GM12878 (cell line): ENCODE measurements at regions not wholly inside any gene's neighbourhood (a gene's known extent, or its start where the extent isn't known, plus 50 kb on each side); places are given as distances from the start of the nearest gene placed in this dataset.

Source experiments
- ATAC-seq: fragments of 200-7000 bp; cut with Tn5 transposase; 3 replicates; pipeline ENCODE4 v1.9.1; 2020; ENCODE audit warnings: mild to moderate bottlenecking, moderate library complexity
- BruUV-seq: library from RNA; stranded (reverse); fragments of 400-500 nt; replicated peaks from 2 replicates; lab custom pipeline; 2021; lab: Mats Ljungman, UMichigan
- CTCF ChIA-PET: fragments of 300-600 bp; sonication (Branson Sonifier 250); formaldehyde crosslinking; extraction: SDS; loops from one replicate; lab custom pipeline; 2021; ENCODE audit warnings: inconsistent platforms; lab: Yijun Ruan, JAX
- POLR2A ChIA-PET: fragments of 350-600 bp; formaldehyde crosslinking; extraction: SDS; loops from one replicate; lab custom pipeline; 2021; ENCODE audit warnings: inconsistent platforms; lab: Charles Lee
- RAD21 ChIA-PET: fragments of 300-600 bp; sonication (Branson Sonifier 250); formaldehyde crosslinking; loops from one replicate; lab custom pipeline; 2023; ENCODE audit warnings: antibody characterized with exemption; ENCODE audit not compliant: unreplicated experiment; lab: Charles Lee
- SMC1A ChIA-PET: fragments of 300-600 bp; sonication (Branson Sonifier 250); formaldehyde crosslinking; loops from one replicate; lab custom pipeline; 2023; ENCODE audit not compliant: unreplicated experiment, uncharacterized antibody; lab: Charles Lee
- DNase-seq: peaks from one replicate; pipeline ENCODE4 v3.0.0-alpha.2; 2011; ENCODE audit warnings: low read depth, low spot score
- FAIRE-seq: peaks from 3 replicates; lab custom pipeline; 2011; peaks lifted over from hg19 to GRCh38; lab: Jason Lieb, UNC
- H2AFZ ChIP-seq: 2 replicates; pipeline ENCODE4 v1.6.0; 2011; ENCODE audit warnings: low read depth, low read length, control low read depth; ENCODE audit not compliant: control insufficient read depth
- H3K27ac ChIP-seq: 2 replicates; pipeline ENCODE4 v1.5.1; 2011; ENCODE audit warnings: control low read depth; ENCODE audit not compliant: control insufficient read depth, insufficient read depth
- H3K27me3 ChIP-seq, 2 experiments: replicated peaks in 1 of 2; 2 replicates each; pipeline versions ENCODE4 v1.6.0 to v1.6.1; 2011; ENCODE audit warnings: low read length in 1 of 2; ENCODE audit not compliant: control insufficient read depth in 2 of 2, insufficient read depth in 2 of 2
- H3K36me3 ChIP-seq, 2 experiments: 2 replicates each; pipeline ENCODE4 v1.5.1; 2011; ENCODE audit warnings: low read length in 1 of 2; ENCODE audit not compliant: control insufficient read depth in 2 of 2, insufficient read depth in 2 of 2
- H3K4me1 ChIP-seq: 2 replicates; pipeline ENCODE4 v1.6.1; 2011; ENCODE audit warnings: mild to moderate bottlenecking, low read length, moderate library complexity, mixed read lengths; ENCODE audit not compliant: control insufficient read depth, insufficient read depth
- H3K4me2 ChIP-seq: 2 replicates; pipeline ENCODE4 v1.6.0; 2011; ENCODE audit warnings: control low read depth; ENCODE audit not compliant: control insufficient read depth, insufficient read depth
- H3K4me3 ChIP-seq: fragments of 200-600 bp; sonication (generic); 2 replicates; pipeline ENCODE4 v1.5.1; 2016
- H3K79me2 ChIP-seq: 2 replicates; pipeline ENCODE4 v1.6.0; 2011; ENCODE audit warnings: low read length; ENCODE audit not compliant: control insufficient read depth, insufficient read depth
- H3K9ac ChIP-seq: 2 replicates; pipeline ENCODE4 v1.8.0; 2011; ENCODE audit warnings: low read length, control low read depth, mixed read lengths; ENCODE audit not compliant: control insufficient read depth, insufficient read depth
- H3K9me3 ChIP-seq: replicated peaks from 3 replicates; pipeline ENCODE4 v1.5.1; 2011; ENCODE audit warnings: mild to moderate bottlenecking, low read length; ENCODE audit not compliant: control insufficient read depth, insufficient read depth
- H4K20me1 ChIP-seq: 2 replicates; pipeline ENCODE4 v1.6.0; 2011; ENCODE audit not compliant: control insufficient read depth, insufficient read depth
- BMI1 ChIP-seq: fragments of 450-650 bp; IDR thresholded peaks from 2 replicates; pipeline ENCODE4 v1.6.1; 2016; ENCODE audit warnings: mild to moderate bottlenecking, moderate library complexity, borderline replicate concordance
- EP300 ChIP-seq, 2 experiments: fragments of 150-350 bp in 1 of 2; IDR thresholded peaks; 2 replicates each; pipeline ENCODE4 v1.6.1; 2011 to 2012; ENCODE audit warnings: low read depth in 2 of 2, low read length in 2 of 2, borderline replicate concordance in 1 of 2, improper control_type of control experiment in 1 of 2, inconsistent platforms in 1 of 2; ENCODE audit not compliant: control insufficient read depth in 1 of 2
- FOXK2 ChIP-seq: fragments of 450-650 bp; IDR thresholded peaks from 2 replicates; pipeline ENCODE4 v1.6.1; 2017; ENCODE audit warnings: mild to moderate bottlenecking, moderate library complexity
- GABPA ChIP-seq: IDR thresholded peaks from 2 replicates; pipeline ENCODE4 v1.6.1; 2014; ENCODE audit warnings: antibody characterized with exemption, low read depth, mild to moderate bottlenecking, inconsistent platforms
- HDGF ChIP-seq: fragments of 450-650 bp; IDR thresholded peaks from 2 replicates; pipeline ENCODE4 v1.6.1; 2016; ENCODE audit warnings: antibody characterized with exemption
- JUNB ChIP-seq: IDR thresholded peaks from 2 replicates; pipeline ENCODE4 v1.6.1; 2016; ENCODE audit warnings: antibody characterized with exemption, mild to moderate bottlenecking
- JUND ChIP-seq: IDR thresholded peaks from 2 replicates; pipeline ENCODE4 v1.6.1; 2012; ENCODE audit warnings: low read depth, mild to moderate bottlenecking, low read length, improper control_type of control experiment, moderate library complexity
- NFYB ChIP-seq: IDR thresholded peaks from 2 replicates; pipeline ENCODE4 v1.6.1; 2011; ENCODE audit warnings: low read depth, mild to moderate bottlenecking, low read length, improper control_type of control experiment, moderate library complexity; ENCODE audit not compliant: insufficient read depth
- NR2C1 ChIP-seq: fragments of 450-650 bp; IDR thresholded peaks from 2 replicates; pipeline ENCODE4 v1.6.1; 2017; ENCODE audit warnings: antibody characterized with exemption, mild to moderate bottlenecking, moderate library complexity
- PAX5 ChIP-seq: IDR thresholded peaks from 2 replicates; pipeline ENCODE4 v1.6.1; 2011; ENCODE audit warnings: low read depth, low read length, borderline replicate concordance
- SREBF1 ChIP-seq: IDR thresholded peaks from 2 replicates; pipeline ENCODE4 v1.6.1; 2012; ENCODE audit warnings: mild to moderate bottlenecking, low read length
- SRF ChIP-seq, 2 experiments: IDR thresholded peaks; 2 replicates each; pipeline ENCODE4 v1.6.1; 2011; ENCODE audit warnings: low read depth in 2 of 2, low read length in 2 of 2, mild to moderate bottlenecking in 1 of 2, moderate library complexity in 1 of 2
- USF1 ChIP-seq: IDR thresholded peaks from 2 replicates; pipeline ENCODE4 v1.6.1; 2011; ENCODE audit warnings: borderline replicate concordance, low read depth, mild to moderate bottlenecking, moderate library complexity, mixed read lengths, low read length; ENCODE audit not compliant: insufficient read depth; ENCODE audit errors: extremely low read length
- WGBS: methylation state at CpG from one replicate; pipeline ENCODE4 v1.1.6; 2016; ENCODE audit warnings: low lambda C conversion rate; ENCODE audit not compliant: insufficient replicate concordance, insufficient coverage; ENCODE audit errors: missing lambda C conversion rate; 5-methylcytosine and 5-hydroxymethylcytosine counted together
- in situ Hi-C: fragments of 300-500 bp; cut with MboI; formaldehyde crosslinking; loops from 9 replicates; pipeline ENCODE4 v1.14.3; 2018; ENCODE audit warnings: mixed read lengths
- intact Hi-C: fragments of 100-400 bp; cut with micrococcal nuclease; formaldehyde crosslinking; loops from one replicate; pipeline ENCODE4 v1.14.2; 2022; ENCODE audit not compliant: unreplicated experiment
- TF ChIP-seq, protein P1 (sequence below): IDR thresholded peaks from 2 replicates; pipeline ENCODE4 v1.6.1; 2012; ENCODE audit warnings: mild to moderate bottlenecking, low read depth, low read length
- TF ChIP-seq, protein P2 (sequence below): fragments of 450-650 bp; IDR thresholded peaks from 2 replicates; pipeline ENCODE4 v1.6.1; 2017; ENCODE audit warnings: low read depth, mild to moderate bottlenecking, moderate library complexity

- Histone ChIP-seq H3K27me3 (no peaks in the 10 kb centered on the region), H4K20me1 (no peaks in the 10 kb centered on the region), H3K4me3 (no peak overlapping the region), H3K79me2 (no peaks in the 10 kb centered on the region), H3K36me3 (no peaks in the 10 kb centered on the region), H2AFZ (no peak overlapping the region), H3K9ac (no peak overlapping the region), H3K4me1 (no peaks in the 10 kb centered on the region), H3K4me2 (no peak overlapping the region), H3K9me3 (no peaks in the 10 kb centered on the region), H3K27ac (no peak overlapping the region)
- intact Hi-C loops: no loop called here
- ChIA-PET POLR2A (no interaction called here), CTCF (no interaction called here), RAD21 (no interaction called here), SMC1A (no interaction called here)
- no peak for ATAC-seq
- no peak for FAIRE-seq
- in situ Hi-C loops: no loop called here
- TF ChIP-seq USF1 (no peak), EP300 (IDR thresholded peaks at IDR 0.05; ENCODE audit: borderline replicate concordance in 1 of 2, control insufficient read depth in 1 of 2, low read depth in 2 of 2, low read length in 2 of 2) (no peak), PAX5 (no peak), GABPA (no peak), JUNB (no peak), NFYB (no peak), BMI1 (no peak), JUND (no peak), SREBF1 (no peak), NR2C1 (no peak), SRF (IDR thresholded peaks at IDR 0.05; ENCODE audit: low read depth in 2 of 2, low read length in 2 of 2) (no peak), HDGF (no peak), FOXK2 (no peak)
- TF ChIP-seq, protein P1, sequence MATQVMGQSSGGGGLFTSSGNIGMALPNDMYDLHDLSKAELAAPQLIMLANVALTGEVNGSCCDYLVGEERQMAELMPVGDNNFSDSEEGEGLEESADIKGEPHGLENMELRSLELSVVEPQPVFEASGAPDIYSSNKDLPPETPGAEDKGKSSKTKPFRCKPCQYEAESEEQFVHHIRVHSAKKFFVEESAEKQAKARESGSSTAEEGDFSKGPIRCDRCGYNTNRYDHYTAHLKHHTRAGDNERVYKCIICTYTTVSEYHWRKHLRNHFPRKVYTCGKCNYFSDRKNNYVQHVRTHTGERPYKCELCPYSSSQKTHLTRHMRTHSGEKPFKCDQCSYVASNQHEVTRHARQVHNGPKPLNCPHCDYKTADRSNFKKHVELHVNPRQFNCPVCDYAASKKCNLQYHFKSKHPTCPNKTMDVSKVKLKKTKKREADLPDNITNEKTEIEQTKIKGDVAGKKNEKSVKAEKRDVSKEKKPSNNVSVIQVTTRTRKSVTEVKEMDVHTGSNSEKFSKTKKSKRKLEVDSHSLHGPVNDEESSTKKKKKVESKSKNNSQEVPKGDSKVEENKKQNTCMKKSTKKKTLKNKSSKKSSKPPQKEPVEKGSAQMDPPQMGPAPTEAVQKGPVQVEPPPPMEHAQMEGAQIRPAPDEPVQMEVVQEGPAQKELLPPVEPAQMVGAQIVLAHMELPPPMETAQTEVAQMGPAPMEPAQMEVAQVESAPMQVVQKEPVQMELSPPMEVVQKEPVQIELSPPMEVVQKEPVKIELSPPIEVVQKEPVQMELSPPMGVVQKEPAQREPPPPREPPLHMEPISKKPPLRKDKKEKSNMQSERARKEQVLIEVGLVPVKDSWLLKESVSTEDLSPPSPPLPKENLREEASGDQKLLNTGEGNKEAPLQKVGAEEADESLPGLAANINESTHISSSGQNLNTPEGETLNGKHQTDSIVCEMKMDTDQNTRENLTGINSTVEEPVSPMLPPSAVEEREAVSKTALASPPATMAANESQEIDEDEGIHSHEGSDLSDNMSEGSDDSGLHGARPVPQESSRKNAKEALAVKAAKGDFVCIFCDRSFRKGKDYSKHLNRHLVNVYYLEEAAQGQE: no peak
- TF ChIP-seq, protein P2, sequence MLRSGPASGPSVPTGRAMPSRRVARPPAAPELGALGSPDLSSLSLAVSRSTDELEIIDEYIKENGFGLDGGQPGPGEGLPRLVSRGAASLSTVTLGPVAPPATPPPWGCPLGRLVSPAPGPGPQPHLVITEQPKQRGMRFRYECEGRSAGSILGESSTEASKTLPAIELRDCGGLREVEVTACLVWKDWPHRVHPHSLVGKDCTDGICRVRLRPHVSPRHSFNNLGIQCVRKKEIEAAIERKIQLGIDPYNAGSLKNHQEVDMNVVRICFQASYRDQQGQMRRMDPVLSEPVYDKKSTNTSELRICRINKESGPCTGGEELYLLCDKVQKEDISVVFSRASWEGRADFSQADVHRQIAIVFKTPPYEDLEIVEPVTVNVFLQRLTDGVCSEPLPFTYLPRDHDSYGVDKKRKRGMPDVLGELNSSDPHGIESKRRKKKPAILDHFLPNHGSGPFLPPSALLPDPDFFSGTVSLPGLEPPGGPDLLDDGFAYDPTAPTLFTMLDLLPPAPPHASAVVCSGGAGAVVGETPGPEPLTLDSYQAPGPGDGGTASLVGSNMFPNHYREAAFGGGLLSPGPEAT: no peak
- no peak for DNase-seq
- WGBS: 23% methylated on average over 4 of the region's 4 CpGs
- BruUV-seq: no TSS peak
Measured at GRCh38 chr4:156326246-156326645, 372.6 kb upstream of the CTSO start.
